Karpas-422 (cell line): ENCODE measurements at regions not wholly inside any gene's neighbourhood (a gene's known extent, or its start where the extent isn't known, plus 50 kb on each side); places are given as distances from the start of the nearest gene placed in this dataset.
A peak's percentile ranks its signal among the peaks of the same experiment; 100 is the strongest.

Source experiments
- DNase-seq: peaks from one replicate; pipeline ENCODE4 v3.0.0-alpha.2; 2015
- H2AFZ ChIP-seq: fragments of 200-600 bp; sonication (generic); 2 replicates; pipeline ENCODE4 v1.6.1; 2014; ENCODE audit warnings: antibody characterized with exemption, low read length, mixed read lengths
- H3K27ac ChIP-seq: fragments of 200-600 bp; sonication (generic); 2 replicates; pipeline ENCODE4 v1.5.1; 2014; ENCODE audit warnings: mild to moderate bottlenecking, low read length, moderate library complexity
- H3K27me3 ChIP-seq: fragments of 200-600 bp; sonication (generic); 2 replicates; pipeline ENCODE4 v1.6.1; 2014; ENCODE audit warnings: low read length, mixed read lengths
- H3K36me3 ChIP-seq: fragments of 200-600 bp; sonication (generic); 2 replicates; pipeline ENCODE4 v1.6.1; 2014; ENCODE audit warnings: low read length, mixed read lengths; ENCODE audit not compliant: insufficient read depth
- H3K4me1 ChIP-seq: fragments of 200-600 bp; sonication (generic); 2 replicates; pipeline ENCODE4 v1.6.1; 2014; ENCODE audit warnings: mild to moderate bottlenecking, low read length, mixed read lengths
- H3K4me2 ChIP-seq: fragments of 200-600 bp; sonication (generic); 2 replicates; pipeline ENCODE4 v1.6.1; 2014; ENCODE audit warnings: low read length, low read depth, mild to moderate bottlenecking; ENCODE audit not compliant: poor library complexity, severe bottlenecking
- H3K4me3 ChIP-seq: fragments of 200-600 bp; sonication (generic); 2 replicates; pipeline ENCODE4 v1.5.1; 2014; ENCODE audit warnings: mild to moderate bottlenecking, antibody characterized with exemption, low read length, mixed read lengths
- H3K79me2 ChIP-seq: fragments of 200-600 bp; sonication (generic); 2 replicates; pipeline ENCODE4 v1.6.1; 2014; ENCODE audit warnings: mild to moderate bottlenecking, low read length, mixed read lengths
- H3K9ac ChIP-seq: fragments of 200-600 bp; sonication (generic); 2 replicates; pipeline ENCODE4 v1.6.0; 2014; ENCODE audit warnings: low read length
- H3K9me2 ChIP-seq: fragments of 200-600 bp; sonication (generic), shearing (Covaris generic); replicated peaks from 2 replicates; pipeline ENCODE4 v1.6.0; 2014; ENCODE audit warnings: mild to moderate bottlenecking, low read length, moderate library complexity; ENCODE audit not compliant: insufficient read depth
- H3K9me3 ChIP-seq: fragments of 300-700, 200-600 bp; sonication (generic); 2 replicates; pipeline ENCODE4 v1.6.1; 2014; ENCODE audit warnings: low read length, mixed read lengths
- H4K20me1 ChIP-seq: fragments of 200-600 bp; sonication (generic); 2 replicates; pipeline ENCODE4 v1.6.1; 2014; ENCODE audit warnings: mild to moderate bottlenecking, antibody characterized with exemption, low read length, low read depth; ENCODE audit not compliant: insufficient read depth

DNA sequence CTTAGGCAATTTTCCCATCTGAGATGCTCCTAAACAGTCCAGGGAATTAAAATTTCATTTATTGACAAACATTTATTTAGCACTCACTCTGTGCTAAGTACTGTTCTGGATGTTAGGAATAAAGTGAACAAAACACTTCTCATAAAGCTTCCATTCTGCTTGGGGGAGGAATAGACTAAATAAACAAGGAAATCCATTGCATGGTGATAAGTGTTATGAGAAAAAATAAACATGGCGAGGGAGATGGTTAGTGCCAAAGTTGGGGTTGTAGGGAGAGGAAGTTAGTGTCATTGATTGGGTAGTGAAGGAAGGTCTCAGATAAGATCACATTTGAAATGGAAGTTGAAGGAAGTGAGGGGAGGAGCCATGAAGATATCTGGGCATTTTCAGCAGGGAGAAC lies 72.2 kb upstream of the CES5A start:
- Histone ChIP-seq H3K9me2 (no peaks in the 10 kb centered on the region), H2AFZ (no peak overlapping the region), H3K36me3 (no peaks in the 10 kb centered on the region), H3K4me3 (no peak overlapping the region), H3K27ac (no peak overlapping the region), H3K9me3 (no peaks in the 10 kb centered on the region), H3K9ac (no peak overlapping the region), H3K4me2 (no peak overlapping the region), H3K4me1 (peaks cover 20% of the 10 kb centered on the region), H3K79me2 (no peaks in the 10 kb centered on the region), H4K20me1 (no peaks in the 10 kb centered on the region), H3K27me3 (no peaks in the 10 kb centered on the region)
- DNase-seq: no peak

DNA sequence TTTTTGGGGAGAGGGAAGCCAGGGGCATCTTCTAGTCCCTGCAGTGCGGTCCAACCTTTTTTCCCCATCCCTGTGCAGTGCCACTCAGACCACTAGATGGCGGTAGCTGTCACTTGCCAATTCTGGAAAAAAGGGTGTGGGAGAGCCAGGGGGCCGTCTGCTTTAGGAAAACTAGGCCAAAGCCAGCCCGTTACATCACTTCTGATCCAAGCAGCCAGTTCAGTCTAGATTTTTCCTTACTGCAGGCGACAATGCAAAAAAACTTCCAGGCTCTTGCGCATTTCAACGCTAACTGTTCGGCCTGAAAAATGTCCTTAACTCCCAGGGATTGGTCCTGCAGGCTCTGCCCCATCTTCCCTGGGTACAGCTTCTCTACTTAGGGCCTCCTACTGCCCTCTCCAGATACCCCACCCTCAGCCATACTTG lies 69.2 kb upstream of the CES5A start:
- Histone ChIP-seq H3K4me3 (no peak overlapping the region), H3K27ac (no peak overlapping the region), H3K9me2 (no peaks in the 10 kb centered on the region), H2AFZ (no peak overlapping the region), H3K4me2 (no peak overlapping the region), H3K9me3 (no peaks in the 10 kb centered on the region), H3K9ac (no peak overlapping the region), H3K36me3 (no peaks in the 10 kb centered on the region), H4K20me1 (no peaks in the 10 kb centered on the region), H3K4me1 (peaks cover 20% of the 10 kb centered on the region), H3K27me3 (no peaks in the 10 kb centered on the region), H3K79me2 (no peaks in the 10 kb centered on the region)
- peak; percentile 76 for DNase-seq

DNA sequence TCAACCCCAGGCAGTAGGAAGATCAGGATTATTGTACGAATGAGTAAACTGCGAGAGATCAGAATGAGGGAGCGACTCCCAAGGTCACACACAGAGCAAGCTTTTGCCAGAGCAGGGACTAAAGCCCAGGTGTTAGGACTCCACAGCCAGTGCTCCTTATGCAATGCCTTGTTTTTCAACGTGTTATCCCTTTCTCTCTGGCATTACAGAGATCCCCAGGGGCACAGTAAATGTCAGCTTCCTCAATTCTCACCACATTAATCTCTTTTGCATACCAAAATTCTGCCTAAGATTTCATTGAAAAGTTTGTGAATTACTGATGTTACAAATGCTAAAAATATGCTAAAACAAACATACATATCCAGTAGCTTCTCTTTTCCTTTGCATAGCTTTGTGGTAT lies 68.1 kb upstream of the CES5A start:
- H3K4me1 ChIP-seq: peaks cover 16% of the 10 kb centered on the region
- H3K27ac ChIP-seq: no peak overlapping the region
- no peaks in the 10 kb centered on the region for H4K20me1 ChIP-seq
- no peaks in the 10 kb centered on the region for H3K9me3 ChIP-seq
- no peaks in the 10 kb centered on the region for H3K79me2 ChIP-seq
- H3K36me3 ChIP-seq: no peaks in the 10 kb centered on the region
- no peaks in the 10 kb centered on the region for H3K27me3 ChIP-seq
- H2AFZ ChIP-seq: no peak overlapping the region
- no peaks in the 10 kb centered on the region for H3K9me2 ChIP-seq
- peak; percentile 42 for DNase-seq
- no peak overlapping the region for H3K9ac ChIP-seq
- H3K4me2 ChIP-seq: no peak overlapping the region
- no peak overlapping the region for H3K4me3 ChIP-seq

DNA sequence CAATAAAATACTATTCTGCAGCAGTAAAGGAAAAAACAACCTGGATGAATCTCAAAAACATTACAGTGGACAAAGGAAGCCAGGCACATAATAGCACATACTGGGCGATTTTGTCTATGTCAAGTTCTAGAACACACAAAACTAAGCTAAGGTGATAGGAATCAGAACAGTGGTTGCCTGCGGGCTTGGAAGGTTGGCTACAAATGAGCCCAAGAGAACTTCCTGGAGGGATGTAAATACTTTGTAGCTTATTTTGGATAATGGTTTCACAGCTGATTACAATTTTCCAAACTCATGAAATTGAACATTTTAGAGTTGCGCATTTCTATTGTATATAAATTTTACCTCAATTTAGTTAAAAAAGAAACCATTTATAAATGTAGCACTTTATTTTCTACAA lies 67.6 kb upstream of the CES5A start:
- H3K27ac ChIP-seq: no peak overlapping the region
- no peak overlapping the region for H2AFZ ChIP-seq
- no peak overlapping the region for H3K4me2 ChIP-seq
- no peak overlapping the region for H3K4me3 ChIP-seq
- H4K20me1 ChIP-seq: no peaks in the 10 kb centered on the region
- H3K79me2 ChIP-seq: no peaks in the 10 kb centered on the region
- H3K9ac ChIP-seq: no peak overlapping the region
- no peaks in the 10 kb centered on the region for H3K27me3 ChIP-seq
- peaks cover 11% of the 10 kb centered on the region for H3K4me1 ChIP-seq
- H3K36me3 ChIP-seq: no peaks in the 10 kb centered on the region
- no peaks in the 10 kb centered on the region for H3K9me2 ChIP-seq
- H3K9me3 ChIP-seq: no peaks in the 10 kb centered on the region
- DNase-seq: no peak

DNA sequence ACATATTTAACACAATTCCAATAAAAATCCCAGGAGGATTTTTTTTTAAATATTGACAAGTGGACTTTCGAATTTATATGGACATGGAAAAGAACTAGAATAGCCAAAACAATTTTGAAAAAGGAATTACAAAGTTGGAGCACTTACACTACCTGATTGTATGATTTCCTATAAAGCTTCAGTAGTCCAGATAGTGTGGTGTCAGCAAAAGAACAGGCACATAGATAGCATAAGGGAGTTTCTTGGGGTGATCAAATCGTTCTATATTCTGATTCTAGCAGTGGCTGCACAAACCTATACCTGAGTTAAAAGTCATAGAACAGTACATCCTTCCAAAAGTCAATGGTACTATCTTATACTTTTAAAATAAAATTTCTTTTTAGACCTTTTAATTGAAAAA lies 66.4 kb upstream of the CES5A start:
- Histone ChIP-seq H3K9ac (no peak overlapping the region), H3K27me3 (no peaks in the 10 kb centered on the region), H2AFZ (no peak overlapping the region), H3K4me3 (no peak overlapping the region), H3K79me2 (no peaks in the 10 kb centered on the region), H3K9me2 (no peaks in the 10 kb centered on the region), H4K20me1 (no peaks in the 10 kb centered on the region), H3K9me3 (no peaks in the 10 kb centered on the region), H3K4me2 (no peak overlapping the region), H3K27ac (no peak overlapping the region), H3K4me1 (peaks cover 11% of the 10 kb centered on the region), H3K36me3 (no peaks in the 10 kb centered on the region)
- no peak for DNase-seq

DNA sequence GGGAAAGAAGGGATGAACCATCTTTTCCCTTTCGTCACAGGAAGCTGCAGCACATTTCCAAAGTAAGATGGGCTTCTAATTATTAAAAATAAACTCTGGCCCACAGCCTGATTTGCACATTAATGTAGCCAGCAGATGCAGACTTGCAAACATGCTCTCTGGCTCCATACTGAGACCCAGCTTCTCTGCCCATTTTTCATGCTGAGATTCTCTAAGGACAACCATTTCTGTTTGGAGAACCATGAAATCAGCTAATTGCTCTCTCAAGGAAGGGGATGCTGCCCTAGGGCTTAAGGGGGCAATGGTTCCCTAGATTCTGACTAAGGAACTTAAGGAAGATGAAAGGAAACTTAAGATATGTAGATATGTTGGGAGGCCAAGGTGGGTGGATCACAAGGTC lies 63.0 kb upstream of the CES5A start:
- no peaks in the 10 kb centered on the region for H3K79me2 ChIP-seq
- H3K27ac ChIP-seq: no peak overlapping the region
- H3K27me3 ChIP-seq: no peaks in the 10 kb centered on the region
- no peaks in the 10 kb centered on the region for H3K36me3 ChIP-seq
- H3K4me1 ChIP-seq: peaks cover under 1% of the 10 kb centered on the region
- no peak overlapping the region for H3K4me3 ChIP-seq
- H3K4me2 ChIP-seq: no peak overlapping the region
- H3K9me2 ChIP-seq: no peaks in the 10 kb centered on the region
- no peak overlapping the region for H3K9ac ChIP-seq
- no peak for DNase-seq
- H2AFZ ChIP-seq: no peak overlapping the region
- no peaks in the 10 kb centered on the region for H4K20me1 ChIP-seq
- H3K9me3 ChIP-seq: no peaks in the 10 kb centered on the region

DNA sequence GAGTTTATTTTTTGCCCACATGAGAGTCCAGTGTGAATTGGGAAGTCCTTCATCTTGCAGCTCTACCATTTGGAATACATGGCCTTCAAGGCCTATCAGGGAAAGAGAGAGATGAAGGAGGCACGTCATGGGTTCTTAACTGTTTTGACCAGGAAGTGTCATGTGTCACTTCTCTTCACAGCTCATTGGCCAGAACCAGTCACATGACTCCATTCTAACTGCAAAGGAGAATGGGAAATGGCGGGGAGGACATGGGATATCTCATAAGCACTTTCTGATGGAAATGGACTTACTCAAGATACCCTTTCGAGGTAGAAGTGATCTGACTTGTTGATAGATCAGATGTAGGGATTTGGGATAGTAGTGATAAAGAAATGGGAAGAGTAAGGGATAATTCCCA lies 57.9 kb upstream of the CES5A start:
- no peaks in the 10 kb centered on the region for H3K4me1 ChIP-seq
- H2AFZ ChIP-seq: no peak overlapping the region
- H3K27me3 ChIP-seq: no peaks in the 10 kb centered on the region
- no peaks in the 10 kb centered on the region for H3K9me2 ChIP-seq
- H3K9ac ChIP-seq: no peak overlapping the region
- H3K36me3 ChIP-seq: no peaks in the 10 kb centered on the region
- H3K9me3 ChIP-seq: no peaks in the 10 kb centered on the region
- peak; percentile 61 for DNase-seq
- H4K20me1 ChIP-seq: no peaks in the 10 kb centered on the region
- no peak overlapping the region for H3K4me3 ChIP-seq
- no peak overlapping the region for H3K4me2 ChIP-seq
- H3K79me2 ChIP-seq: no peaks in the 10 kb centered on the region
- no peak overlapping the region for H3K27ac ChIP-seq

DNA sequence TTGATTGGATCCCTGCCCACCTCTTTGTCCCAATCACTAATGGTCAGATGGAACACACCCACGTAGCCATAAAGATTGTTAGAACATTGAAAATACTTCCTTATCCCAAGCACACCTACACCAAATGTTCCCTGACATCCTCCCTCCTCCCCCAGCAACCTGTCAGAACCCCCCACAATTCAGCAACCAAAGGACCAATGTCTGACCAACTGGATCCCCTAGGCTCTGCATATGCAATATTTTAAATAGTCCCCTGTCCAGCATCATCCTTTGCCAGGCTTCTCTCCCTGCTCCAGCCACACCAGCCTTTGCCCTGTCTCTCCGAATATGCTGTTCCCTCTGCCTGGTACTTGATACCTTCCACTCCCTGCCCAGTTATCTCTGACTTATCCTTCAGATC lies 54.9 kb upstream of the CES5A start:
- Histone ChIP-seq H3K9me3 (no peaks in the 10 kb centered on the region), H3K4me1 (no peaks in the 10 kb centered on the region), H2AFZ (no peak overlapping the region), H3K36me3 (no peaks in the 10 kb centered on the region), H3K4me2 (no peak overlapping the region), H3K9ac (no peak overlapping the region), H4K20me1 (no peaks in the 10 kb centered on the region), H3K27me3 (no peaks in the 10 kb centered on the region), H3K79me2 (no peaks in the 10 kb centered on the region), H3K9me2 (no peaks in the 10 kb centered on the region), H3K4me3 (no peak overlapping the region), H3K27ac (no peak overlapping the region)
- no peak for DNase-seq

DNA sequence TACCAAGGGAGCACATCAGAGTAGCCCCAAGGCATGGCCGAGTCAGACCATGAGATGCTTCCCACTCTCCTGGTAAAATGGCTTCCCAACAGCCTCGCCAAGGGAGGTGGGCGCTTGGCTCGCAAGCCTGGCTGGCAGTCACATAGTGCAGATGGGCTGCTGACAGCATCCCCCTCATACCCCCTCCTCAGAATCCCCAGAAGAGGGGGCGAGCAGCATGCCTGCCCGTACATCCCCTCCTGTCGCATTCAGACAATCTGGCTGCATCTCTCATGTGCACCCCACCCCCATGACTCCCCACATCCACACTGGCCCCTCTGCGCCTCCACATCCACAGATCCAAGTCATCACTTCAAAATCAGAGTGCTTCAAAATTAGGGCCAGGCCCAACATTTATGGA lies 54.0 kb upstream of the CES5A start:
- Histone ChIP-seq H3K4me3 (no peak overlapping the region), H3K4me2 (no peak overlapping the region), H3K9me3 (no peaks in the 10 kb centered on the region), H3K27ac (no peak overlapping the region), H3K79me2 (no peaks in the 10 kb centered on the region), H4K20me1 (no peaks in the 10 kb centered on the region), H3K4me1 (no peaks in the 10 kb centered on the region), H3K27me3 (no peaks in the 10 kb centered on the region), H3K9me2 (no peaks in the 10 kb centered on the region), H3K36me3 (no peaks in the 10 kb centered on the region), H2AFZ (no peak overlapping the region), H3K9ac (no peak overlapping the region)
- DNase-seq: no peak
